ENCODE measurements at regions not wholly inside any gene's neighbourhood (a gene's known extent, or its start where the extent isn't known, plus 50 kb on each side); places are given as distances from the start of the nearest gene placed in this dataset.
"Not testable (repeated sequence)": the region's sequence is repeated elsewhere in the genome, so short reads cannot be mapped to it uniquely, and the experiment has no call there.

DNA sequence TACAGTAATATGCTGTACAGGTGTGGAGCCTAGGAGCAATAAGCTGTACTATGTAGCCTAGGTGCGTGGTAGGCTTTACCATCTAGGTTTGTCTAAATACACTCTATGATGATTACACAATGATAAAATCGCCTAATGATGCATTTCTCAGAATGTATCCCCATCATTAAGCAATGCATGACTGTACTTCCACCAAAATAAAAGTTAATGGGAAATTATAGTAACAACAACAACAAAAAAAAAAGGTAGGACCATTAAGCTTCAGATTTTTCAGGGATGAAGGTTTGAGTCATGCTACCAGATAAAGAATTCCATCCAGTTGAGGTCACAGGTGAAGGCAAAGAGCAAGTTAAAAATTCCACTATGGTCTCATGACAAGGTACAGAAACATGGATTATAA lies 68.2 kb downstream of the MAGEA10 start:
- Mint-ChIP-seq H3K27me3 (ENCODE audit: insufficient read depth) (no peaks in the 10 kb centered on the region), H3K27ac (no peak overlapping the region), H3K4me3 (no peak overlapping the region), H3K36me3 (ENCODE audit: low read depth) (no peaks in the 10 kb centered on the region), H3K9me3 (peaks cover 48% of the 10 kb centered on the region), H3K4me1 (no peaks in the 10 kb centered on the region)
- no peak for TF ChIP-seq CTCF (conservative IDR thresholded peaks at IDR 0.05)
- H3K4me1 ChIP-seq (ENCODE audit: control insufficient read depth, insufficient read depth, low read length): no peaks in the 10 kb centered on the region
- DNase-seq: no peak
- no peaks in the 10 kb centered on the region for H3K27me3 ChIP-seq (ENCODE audit: control insufficient read depth, insufficient read depth, low read length, poor library complexity, severe bottlenecking)
- H3K9me3 ChIP-seq (ENCODE audit: control insufficient read depth, low read length): no peaks in the 10 kb centered on the region
- no peak overlapping the region for H3K27ac ChIP-seq (ENCODE audit: low read depth, low read length)
- WGBS, 2 experiments (ENCODE audit: insufficient coverage in 1 of 2, insufficient read length in 1 of 2): 100% methylated on average over 1 of the region's 2 CpGs; no CpG with 5 or more reads in 1 of the 2 experiments
- no peak overlapping the region for H3K4me3 ChIP-seq (ENCODE audit: low read length)
- H3K9ac ChIP-seq (ENCODE audit: extremely low read depth, low read length, poor library complexity, severe bottlenecking): no peak overlapping the region
- no peaks in the 10 kb centered on the region for H3K36me3 ChIP-seq (ENCODE audit: control insufficient read depth, insufficient read depth, low read length)

DNA sequence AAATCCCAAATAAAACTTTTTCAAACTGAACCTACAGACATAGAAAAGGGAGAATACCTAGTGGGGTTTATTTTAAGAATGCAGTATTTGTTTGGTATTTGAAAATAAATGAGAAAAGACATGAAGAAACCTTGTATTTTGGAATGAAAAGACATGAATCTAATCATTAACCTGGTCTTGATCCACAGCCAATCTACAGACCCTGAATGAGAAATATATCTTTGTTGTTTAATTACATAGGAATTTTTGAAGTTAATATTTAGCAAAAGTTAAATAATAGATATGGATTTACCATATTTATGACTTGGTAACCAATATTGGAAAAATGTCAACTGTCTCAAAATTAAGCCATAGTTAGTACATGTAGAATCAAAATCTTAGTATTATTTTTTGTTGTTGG lies 76.8 kb downstream of the MAGEA10 start:
- H3K9ac ChIP-seq (ENCODE audit: extremely low read depth, low read length, poor library complexity, severe bottlenecking): no peak overlapping the region
- no peaks in the 10 kb centered on the region for H3K27me3 Mint-ChIP-seq (ENCODE audit: insufficient read depth)
- H3K27ac ChIP-seq (ENCODE audit: low read depth, low read length): no peak overlapping the region
- H3K4me1 Mint-ChIP-seq: no peaks in the 10 kb centered on the region
- H3K27me3 ChIP-seq (ENCODE audit: control insufficient read depth, insufficient read depth, low read length, poor library complexity, severe bottlenecking): no peaks in the 10 kb centered on the region
- H3K9me3 ChIP-seq (ENCODE audit: control insufficient read depth, low read length): no peaks in the 10 kb centered on the region
- DNase-seq: no peak
- H3K4me3 Mint-ChIP-seq: no peak overlapping the region
- H3K36me3 ChIP-seq (ENCODE audit: control insufficient read depth, insufficient read depth, low read length): no peaks in the 10 kb centered on the region
- no peak overlapping the region for H3K4me3 ChIP-seq (ENCODE audit: low read length)
- H3K36me3 Mint-ChIP-seq (ENCODE audit: low read depth): no peaks in the 10 kb centered on the region
- no peaks in the 10 kb centered on the region for H3K4me1 ChIP-seq (ENCODE audit: control insufficient read depth, insufficient read depth, low read length)
- peaks cover 32% of the 10 kb centered on the region for H3K9me3 Mint-ChIP-seq
- no peak for TF ChIP-seq CTCF (conservative IDR thresholded peaks at IDR 0.05)
- H3K27ac Mint-ChIP-seq: no peak overlapping the region

DNA sequence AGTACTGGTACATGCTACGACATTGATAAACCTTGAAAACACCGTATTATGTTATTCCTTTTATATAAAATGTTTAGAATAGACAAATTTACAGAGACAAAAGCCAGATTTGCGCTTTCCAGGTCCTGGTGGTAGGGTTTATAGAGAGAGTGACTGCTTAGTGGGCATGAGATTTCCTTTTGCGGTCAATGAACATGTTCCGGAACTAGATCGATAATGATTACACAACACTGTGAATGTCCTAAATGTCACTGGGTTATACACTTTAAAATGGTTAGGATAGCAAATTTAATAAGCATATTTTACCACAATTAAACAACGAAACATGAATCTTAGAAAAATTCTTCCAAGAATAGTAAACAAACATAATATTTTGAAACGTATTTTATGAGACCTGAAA lies 77.3 kb downstream of the MAGEA10 start:
- TF ChIP-seq CTCF (conservative IDR thresholded peaks at IDR 0.05): no peak
- no peak overlapping the region for H3K4me3 ChIP-seq (ENCODE audit: low read length)
- no peak for DNase-seq
- 88 to 100% methylated on average over 1 to 4 of the region's 8 CpGs for WGBS, 2 experiments (ENCODE audit: insufficient coverage in 1 of 2, insufficient read length in 1 of 2)
- no peaks in the 10 kb centered on the region for H3K27me3 ChIP-seq (ENCODE audit: control insufficient read depth, insufficient read depth, low read length, poor library complexity, severe bottlenecking)
- H3K4me3 Mint-ChIP-seq: no peak overlapping the region
- no peaks in the 10 kb centered on the region for H3K36me3 Mint-ChIP-seq (ENCODE audit: low read depth)
- no peak overlapping the region for H3K27ac Mint-ChIP-seq
- H3K36me3 ChIP-seq (ENCODE audit: control insufficient read depth, insufficient read depth, low read length): no peaks in the 10 kb centered on the region
- H3K9ac ChIP-seq (ENCODE audit: extremely low read depth, low read length, poor library complexity, severe bottlenecking): no peak overlapping the region
- H3K9me3 ChIP-seq (ENCODE audit: control insufficient read depth, low read length): no peaks in the 10 kb centered on the region
- no peaks in the 10 kb centered on the region for H3K4me1 ChIP-seq (ENCODE audit: control insufficient read depth, insufficient read depth, low read length)
- peaks cover 29% of the 10 kb centered on the region for H3K9me3 Mint-ChIP-seq
- no peak overlapping the region for H3K27ac ChIP-seq (ENCODE audit: low read depth, low read length)
- no peaks in the 10 kb centered on the region for H3K27me3 Mint-ChIP-seq (ENCODE audit: insufficient read depth)
- no peaks in the 10 kb centered on the region for H3K4me1 Mint-ChIP-seq

DNA sequence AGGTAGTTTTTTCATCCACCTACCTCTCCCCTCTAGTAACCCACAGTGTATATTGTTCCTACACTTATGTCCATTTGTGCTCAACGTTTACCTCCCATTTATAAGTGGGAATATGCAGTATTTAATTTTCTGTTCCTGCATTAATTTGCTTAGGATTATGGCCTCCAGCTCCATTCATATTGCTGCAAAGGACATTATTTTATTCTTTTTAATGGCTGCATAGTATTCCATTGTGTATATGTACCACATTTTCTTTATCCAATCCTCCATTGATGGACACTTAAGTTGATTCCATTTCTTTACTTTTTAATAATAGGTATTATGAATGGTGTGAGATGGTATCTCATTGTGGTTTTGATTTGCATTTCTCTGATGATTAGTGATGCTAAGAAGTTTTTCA lies 76.1 kb upstream of the GABRE start:
- H3K36me3 Mint-ChIP-seq (ENCODE audit: low read depth); H3K27me3 ChIP-seq (ENCODE audit: control insufficient read depth, insufficient read depth, low read length, poor library complexity, severe bottlenecking); H3K4me3 Mint-ChIP-seq; H3K9ac ChIP-seq (ENCODE audit: extremely low read depth, low read length, poor library complexity, severe bottlenecking); H3K4me1 ChIP-seq (ENCODE audit: control insufficient read depth, insufficient read depth, low read length); H3K9me3 ChIP-seq (ENCODE audit: control insufficient read depth, low read length); H3K4me3 ChIP-seq (ENCODE audit: low read length); H3K27me3 Mint-ChIP-seq (ENCODE audit: insufficient read depth); H3K27ac Mint-ChIP-seq; DNase-seq; H3K27ac ChIP-seq (ENCODE audit: low read depth, low read length); H3K4me1 Mint-ChIP-seq; H3K36me3 ChIP-seq (ENCODE audit: control insufficient read depth, insufficient read depth, low read length): not testable (repeated sequence)
- WGBS, 2 experiments (ENCODE audit: insufficient coverage in 1 of 2, insufficient read length in 1 of 2): 57% methylated on average over 1 of the region's 1 CpG; no CpG with 5 or more reads in 1 of the 2 experiments
- peaks cover 62% of the 10 kb centered on the region for H3K9me3 Mint-ChIP-seq
